ENCODE measurements at regions not wholly inside any gene's neighbourhood (a gene's known extent, or its start where the extent isn't known, plus 50 kb on each side); places are given as distances from the start of the nearest gene placed in this dataset.
A peak's percentile ranks its signal among the peaks of the same experiment; 100 is the strongest.
"Not testable (repeated sequence)": the region's sequence is repeated elsewhere in the genome, so short reads cannot be mapped to it uniquely, and the experiment has no call there.

DNA sequence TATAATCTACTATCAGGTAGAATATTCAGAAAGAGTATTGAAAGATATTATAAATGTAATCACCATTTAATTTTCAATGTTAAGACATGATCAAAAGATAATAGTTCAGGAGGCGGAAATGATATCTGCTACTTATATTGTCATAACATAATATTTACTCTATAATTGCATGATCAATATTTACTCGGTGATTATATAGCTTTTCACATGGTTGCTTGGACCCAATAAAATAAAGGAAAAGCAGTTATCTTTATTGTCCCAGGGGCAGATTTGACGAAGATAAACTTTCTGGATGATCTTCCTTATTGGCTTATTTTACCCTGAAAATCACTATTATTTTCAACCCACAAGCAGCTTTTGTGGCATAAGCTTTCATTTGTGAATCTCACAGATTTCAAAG lies 350.4 kb downstream of the HACE1 start:
- DNase-seq (ENCODE audit: low read depth, low spot score): no peak

DNA sequence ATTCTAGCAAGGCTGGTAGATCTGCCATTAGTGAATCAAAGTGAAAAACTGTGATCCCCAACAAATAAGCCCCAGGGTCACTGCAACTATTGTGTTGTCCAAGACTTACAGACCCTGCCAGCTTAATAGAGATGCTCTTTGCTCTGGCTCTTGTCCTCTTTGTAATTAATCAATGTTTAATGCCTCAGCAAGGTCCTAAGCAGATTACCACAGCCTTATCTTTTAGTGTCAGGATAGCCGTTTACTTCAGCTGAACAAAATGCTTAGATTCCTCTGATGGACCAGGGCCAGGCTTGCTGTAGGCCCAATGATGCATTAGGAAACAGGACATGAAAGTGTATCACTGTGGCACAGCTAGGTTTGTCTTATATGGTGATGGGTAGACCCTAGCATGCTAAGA lies 353.3 kb downstream of the HACE1 start:
- DNase-seq (ENCODE audit: low read depth, low spot score): no peak

DNA sequence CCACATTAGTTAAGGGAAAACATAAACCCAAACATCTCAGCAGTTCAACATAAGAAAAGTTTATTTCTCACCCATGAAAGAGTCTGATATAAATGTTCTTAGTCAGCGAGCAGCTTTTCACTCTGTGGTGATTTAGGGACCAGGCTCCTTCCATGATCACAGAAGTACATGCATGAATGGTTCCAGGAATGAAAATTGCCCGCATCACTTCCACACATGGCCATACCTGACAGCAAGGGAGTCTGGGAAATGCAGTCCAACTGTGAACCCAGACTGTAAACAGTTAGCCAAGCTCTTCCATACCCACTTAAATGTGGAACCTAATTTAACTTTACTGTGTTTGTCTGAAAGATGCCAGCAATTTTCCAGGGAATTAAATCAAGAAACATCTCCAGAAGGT lies 353.9 kb downstream of the HACE1 start:
- DNase-seq (ENCODE audit: low read depth, low spot score): no peak

DNA sequence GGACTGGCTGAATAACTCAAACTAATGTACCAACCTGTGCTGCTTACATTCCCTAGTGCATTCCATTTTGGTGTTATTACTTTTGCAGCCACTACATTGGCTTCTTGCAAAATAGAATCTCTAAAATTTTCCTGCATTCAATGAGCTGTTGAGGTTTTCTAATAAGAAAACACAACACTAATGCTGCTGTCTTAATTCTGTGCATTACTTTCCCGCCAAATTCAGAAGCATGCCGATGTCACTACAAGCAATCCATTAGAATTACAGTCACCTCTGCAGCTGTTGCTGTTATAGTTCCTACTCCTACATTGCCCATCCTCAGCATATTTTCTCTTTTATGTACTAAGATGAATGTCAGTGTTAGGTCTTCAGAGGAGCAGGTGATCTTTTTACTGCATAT lies 359.5 kb downstream of the HACE1 start:
- no peak for DNase-seq (ENCODE audit: low read depth, low spot score)

DNA sequence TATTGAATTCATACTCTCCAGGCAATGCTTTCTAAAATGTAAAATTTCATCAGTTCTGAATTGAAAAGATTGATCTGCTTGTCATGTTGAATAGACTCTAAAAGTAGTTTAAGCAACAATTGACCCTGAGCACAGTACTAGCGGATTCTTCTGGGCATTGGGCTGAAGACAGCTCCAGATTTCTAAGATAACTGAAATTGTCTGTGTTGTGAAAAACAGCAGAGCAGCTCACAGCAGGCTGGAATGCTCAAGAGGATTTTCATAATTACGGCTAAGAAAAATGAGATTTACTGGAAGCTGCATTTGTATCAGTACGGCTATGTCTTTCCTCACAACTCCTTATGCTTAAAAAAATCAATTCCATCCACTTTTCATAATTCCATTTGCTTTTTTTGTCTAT lies 373.7 kb downstream of the HACE1 start:
- no peak for DNase-seq (ENCODE audit: low read depth, low spot score)

DNA sequence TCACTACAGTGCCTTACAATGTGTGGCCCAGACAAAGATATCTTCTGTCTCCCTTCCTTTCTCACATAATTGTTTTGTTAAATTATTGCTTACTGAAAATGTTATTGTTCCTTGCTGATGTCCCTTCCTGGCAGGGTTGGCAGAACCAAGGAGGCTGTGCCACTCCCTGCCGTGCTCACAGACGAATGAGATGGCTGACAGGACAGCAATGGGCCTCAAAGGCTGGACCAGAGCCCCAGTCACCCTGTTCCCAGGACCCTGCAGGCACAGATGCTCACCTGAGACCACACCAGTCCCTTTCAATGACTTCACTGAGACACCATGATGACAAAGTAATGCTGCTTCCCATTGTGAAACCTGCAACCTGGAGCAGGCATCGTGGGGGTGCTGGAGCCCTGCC lies 375.1 kb downstream of the HACE1 start:
- no peak for DNase-seq (ENCODE audit: low read depth, low spot score)

DNA sequence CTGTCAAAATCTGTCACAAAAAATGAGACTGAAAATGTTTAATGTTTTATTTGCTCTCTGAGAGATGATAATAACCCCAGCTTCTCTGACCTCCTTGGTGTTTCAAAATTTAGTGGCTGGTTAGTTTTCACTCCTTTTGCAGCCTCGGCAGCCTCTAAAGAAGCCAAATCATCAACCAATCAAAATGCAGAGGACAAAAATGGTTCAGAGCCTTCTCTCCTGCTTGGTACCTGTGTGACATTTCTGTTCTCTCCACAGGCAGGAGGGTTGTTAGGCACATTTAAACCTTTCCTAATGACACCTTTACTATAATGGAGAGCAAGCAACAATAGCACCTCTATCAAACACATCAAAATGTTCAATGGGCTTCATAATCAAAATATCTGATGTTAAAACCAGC lies 375.5 kb downstream of the HACE1 start:
- DNase-seq (ENCODE audit: low read depth, low spot score): no peak

DNA sequence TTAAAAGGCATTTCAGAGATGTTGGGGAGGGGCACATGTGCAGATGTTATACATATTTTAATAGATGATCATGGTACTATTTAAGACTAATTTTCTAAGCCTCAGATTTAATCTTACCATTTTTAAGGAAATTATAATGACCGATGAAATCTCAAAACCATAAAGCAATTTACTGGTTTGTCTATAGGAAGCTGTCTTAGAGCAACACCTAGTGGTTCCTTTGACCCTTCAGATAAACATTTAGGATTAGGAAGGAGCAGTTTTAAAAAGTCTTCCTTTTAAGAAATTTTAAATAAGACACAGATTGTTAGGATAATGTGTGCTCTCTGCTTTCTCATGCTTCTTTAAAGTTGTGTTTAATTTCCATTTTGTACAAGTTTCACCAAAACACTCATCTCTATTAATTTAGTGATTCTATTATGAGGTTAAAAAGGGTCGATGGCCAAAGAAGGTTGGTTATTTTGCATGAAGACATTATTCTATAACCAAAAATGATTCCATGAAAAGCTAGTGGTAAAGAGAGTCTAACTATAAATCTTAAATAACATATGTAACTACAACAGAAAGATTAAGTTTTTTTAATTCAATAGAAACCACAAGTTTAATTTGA lies 376.4 kb downstream of the HACE1 start:
- no peak for DNase-seq (ENCODE audit: low read depth, low spot score)

DNA sequence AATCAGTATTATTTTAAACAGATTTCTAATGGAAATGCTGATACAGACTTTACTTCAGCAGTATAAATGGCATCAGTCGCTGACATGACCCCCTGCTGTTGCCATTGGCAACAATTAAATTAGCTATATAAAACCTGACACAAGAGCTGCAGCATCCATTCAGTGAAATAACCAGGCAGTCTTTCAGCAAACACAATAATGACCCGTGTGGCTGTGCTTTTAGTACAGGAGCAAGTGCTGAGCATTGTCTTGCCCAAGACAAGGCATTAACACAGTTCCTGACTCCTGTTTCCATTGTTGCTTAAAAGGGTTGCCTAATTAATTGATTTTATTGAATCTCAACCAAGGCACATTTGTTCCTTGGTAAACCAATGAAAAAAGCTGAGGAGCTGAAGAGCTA lies 382.1 kb downstream of the HACE1 start:
- no peak for DNase-seq (ENCODE audit: low read depth, low spot score)

DNA sequence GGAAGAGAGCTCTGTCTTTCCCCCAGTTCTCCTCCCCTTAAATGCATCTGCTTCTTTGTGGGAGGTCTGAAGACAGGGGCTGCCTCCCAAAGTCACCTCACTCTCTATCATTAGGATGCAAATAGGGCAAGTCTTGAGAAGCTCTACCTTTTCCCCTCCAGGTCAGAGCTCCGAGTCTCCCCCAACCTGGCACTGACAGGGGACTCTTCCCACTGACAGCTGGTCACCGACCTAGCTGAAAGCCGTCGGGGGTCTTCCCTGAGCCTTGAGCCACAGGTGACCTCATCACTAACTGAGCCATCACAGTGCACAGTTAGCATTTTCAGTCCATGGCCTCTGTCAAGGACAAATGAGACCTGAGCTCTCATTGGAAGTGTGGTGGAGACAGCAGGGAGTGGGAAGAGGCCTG lies 386.7 kb downstream of the HACE1 start:
- DNase-seq (ENCODE audit: low read depth, low spot score): peak; percentile 53

DNA sequence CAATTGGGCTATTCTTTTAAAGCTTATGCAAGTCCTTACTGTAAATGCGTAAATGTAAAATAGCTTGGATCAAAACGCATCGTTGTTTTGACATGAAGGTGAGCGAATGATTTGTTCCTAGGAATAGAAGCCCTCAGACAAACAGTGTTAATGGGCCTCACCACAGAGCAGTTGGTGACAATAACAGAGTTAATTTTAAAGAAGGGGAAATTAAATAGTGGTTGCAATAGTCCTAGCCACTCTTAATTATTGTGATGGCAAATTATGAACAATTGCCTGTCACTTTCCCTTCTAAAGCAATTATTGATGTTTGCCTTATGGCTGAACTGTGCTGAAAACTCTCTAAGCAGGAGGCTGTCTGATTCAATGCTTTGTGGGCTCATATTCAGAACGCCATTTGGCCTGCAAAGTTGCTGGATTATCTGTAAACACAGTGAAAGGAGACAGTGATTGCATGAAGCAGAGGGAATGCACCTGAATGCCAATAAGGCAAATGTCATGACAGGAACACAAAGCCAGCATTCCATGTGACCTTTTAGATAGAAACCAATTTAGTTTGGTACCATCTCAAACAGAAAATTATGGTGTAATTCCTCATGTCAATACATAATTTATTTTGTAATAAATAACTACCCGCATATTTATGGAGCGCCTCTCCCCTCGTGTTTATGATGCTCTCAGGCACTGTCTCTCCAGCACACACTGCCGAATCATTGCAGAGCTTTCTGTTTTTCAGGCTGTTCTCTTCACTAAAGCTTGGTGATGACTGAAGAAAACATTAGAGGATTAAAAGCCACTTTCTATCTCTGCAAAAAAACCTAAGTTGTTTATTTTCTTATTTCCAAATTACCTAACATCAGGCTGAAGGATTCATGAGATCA lies 387.5 kb downstream of the HACE1 start:
- no peak for DNase-seq (ENCODE audit: low read depth, low spot score)

DNA sequence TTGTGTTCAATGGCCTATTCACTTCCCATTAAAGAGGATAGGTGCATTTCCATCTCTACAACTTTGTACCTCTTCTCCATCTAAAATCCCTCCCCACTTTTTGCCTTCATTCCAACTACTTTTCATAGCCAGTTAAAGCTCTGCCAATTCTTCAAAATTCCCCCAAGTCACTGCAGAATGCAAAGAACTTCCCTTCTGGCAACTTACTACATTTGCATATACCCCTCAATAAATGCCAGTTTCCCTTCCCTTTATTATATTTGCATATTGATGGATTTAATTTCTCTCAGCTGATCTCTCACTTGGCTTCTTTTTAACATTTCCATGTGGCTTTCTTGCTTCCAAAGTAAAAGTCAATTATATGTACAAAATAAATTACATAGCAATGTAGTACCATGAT lies 393.4 kb downstream of the HACE1 start:
- no peak for DNase-seq (ENCODE audit: low read depth, low spot score)

DNA sequence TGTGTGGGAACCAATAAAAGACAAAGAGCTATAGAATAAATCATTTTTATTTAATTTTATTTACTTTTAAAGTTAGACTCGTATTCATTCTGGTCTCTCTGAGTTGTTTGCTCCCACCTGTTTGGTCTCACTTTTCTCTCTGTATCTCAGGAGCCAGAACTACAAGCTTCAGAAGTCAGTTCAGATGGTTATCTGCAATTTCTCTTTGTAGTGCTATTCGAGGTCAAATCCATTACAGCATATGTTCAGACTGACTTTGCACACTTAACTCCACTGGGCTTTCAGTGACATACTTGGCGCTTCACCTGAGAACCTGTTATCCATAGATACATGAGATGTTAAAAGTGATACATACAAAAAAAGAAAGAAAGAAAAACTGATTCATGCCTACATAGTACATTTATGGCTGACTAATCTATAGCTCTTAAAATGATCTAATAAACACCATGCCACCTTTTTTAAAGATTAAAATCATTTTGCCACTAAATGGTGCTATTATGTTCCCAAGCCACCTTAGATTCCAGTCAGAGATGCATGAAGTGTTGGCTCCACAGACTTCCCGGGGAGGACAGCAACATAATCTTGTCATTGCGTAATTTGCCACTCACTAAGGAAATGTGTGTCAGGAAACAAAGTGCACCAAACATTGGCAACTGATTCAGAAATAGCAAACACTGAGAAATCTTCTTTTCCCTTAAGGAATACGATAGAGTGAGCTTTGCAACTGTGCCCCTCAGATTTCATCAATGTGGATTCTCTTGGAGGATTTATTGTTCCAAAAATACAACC lies 396.7 kb downstream of the HACE1 start:
- no peak for DNase-seq (ENCODE audit: low read depth, low spot score)

DNA sequence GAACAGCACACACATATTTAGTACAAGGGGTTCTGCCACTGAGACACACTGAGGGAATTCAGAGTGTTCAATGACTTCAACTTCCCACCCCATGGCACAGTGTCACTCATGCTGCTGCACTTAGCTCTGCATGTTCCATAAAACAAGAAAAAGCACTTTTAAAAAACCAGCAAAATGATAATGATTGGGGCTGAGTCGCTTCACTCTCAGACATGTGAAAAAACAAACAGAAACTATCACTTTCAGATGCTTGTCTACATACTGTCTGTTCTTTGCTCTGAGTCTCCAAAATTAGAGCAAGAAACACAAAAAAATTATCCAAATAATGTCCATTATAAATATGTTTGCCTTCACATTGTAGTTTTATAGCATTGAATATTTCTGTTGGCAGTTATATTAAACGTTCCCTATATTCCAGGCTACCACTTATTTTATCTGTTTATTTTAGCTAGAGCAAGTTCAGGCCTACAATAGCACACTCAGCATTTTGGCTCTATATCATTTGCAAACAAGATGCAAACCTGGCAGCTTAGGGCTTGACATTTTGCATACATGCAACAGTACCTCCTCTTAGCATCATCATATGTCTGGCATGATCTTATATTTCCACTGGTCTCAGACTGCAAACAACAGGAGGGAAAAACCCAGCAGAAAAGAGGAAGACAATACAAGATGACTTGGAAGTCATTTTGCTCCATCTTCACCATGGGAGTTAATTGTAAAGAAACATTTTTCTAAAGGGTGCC lies 398.8 kb downstream of the HACE1 start:
- no peak for DNase-seq (ENCODE audit: low read depth, low spot score)

DNA sequence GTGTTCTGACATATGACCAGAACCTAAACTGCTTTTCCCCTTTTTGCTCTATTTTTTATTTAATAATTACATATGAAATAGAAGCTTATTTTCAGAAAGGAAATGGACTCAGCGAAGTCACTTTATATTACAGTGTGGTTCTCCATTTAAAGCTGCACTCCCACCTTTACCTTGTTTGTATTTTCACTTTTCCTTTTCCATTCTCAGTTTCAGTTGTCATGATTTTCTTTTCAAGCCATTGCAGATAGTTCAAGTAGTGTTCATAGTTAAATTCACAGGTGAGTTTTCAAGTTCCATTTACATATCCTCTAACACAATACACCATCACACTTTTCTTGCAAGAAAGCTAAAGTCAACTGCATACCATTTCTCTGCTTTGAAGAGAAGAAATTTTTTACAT lies 400.2 kb downstream of the HACE1 start:
- DNase-seq (ENCODE audit: low read depth, low spot score): no peak

DNA sequence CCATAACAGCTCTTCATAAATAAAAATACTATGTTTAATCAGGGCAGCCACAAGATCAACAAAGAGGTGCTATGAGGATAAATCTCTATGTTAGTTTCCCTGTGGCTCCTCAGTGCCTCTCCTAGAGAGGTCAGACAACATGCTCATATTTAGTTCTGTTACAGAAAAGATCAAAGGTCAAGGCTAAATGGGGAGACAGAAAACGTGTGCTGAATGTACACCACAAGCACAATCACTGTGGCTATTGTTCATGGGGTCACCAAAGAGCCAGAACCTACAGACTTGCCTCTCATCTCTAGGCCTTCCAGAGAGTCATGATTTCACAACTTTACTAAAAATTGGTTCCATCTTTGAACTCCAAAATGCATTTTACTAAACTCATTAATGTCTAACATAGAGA lies 409.8 kb downstream of the HACE1 start:
- DNase-seq (ENCODE audit: low read depth, low spot score): no peak

DNA sequence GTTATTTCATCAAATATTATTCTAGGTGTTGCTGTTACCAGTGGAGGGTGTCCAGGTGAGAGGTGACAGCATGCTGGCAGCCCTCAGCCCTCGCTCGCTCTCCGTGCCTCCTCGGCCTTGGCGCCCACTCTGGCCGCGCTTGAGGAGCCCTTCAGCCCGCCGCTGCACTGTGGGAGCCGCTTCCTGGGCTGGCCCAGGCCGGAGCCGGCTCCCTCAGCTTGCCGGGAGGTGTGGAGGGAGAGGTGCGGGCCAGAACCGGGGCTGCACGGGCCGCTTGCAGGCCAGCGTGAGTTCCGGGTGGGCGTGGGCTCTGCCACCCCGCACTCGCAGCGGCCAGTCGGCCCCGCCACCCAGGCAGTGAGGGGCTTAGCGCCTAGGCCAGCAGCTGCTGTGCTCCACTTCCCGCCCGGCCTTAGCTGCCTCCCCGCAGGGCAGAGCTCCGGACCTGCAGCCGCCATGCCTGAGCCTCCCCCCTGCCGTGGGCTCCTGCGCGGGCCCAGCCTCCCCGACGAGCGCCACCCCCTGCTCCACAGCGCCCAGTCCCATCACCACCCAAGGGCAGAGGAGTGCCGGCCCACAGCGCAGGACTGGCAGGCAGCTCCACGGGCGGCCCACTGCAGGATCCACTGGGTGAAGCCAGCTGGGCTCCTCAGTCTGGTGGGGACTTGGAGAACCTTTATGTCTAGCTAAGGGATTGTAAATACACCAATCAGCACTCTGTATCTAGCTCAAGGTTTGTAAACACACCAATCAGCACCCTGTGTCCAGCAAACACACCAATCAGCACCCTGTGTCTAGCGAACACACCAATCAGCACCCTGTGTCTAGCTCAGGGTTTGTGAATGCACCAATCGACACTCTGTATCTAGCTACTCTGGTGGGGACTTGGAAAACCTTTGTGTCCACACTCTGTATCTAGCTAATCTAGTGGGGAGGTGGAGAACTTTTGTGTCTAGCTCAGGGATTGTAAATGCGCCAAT lies 413.3 kb downstream of the HACE1 start:
- DNase-seq (ENCODE audit: low read depth, low spot score): not testable (repeated sequence)

DNA sequence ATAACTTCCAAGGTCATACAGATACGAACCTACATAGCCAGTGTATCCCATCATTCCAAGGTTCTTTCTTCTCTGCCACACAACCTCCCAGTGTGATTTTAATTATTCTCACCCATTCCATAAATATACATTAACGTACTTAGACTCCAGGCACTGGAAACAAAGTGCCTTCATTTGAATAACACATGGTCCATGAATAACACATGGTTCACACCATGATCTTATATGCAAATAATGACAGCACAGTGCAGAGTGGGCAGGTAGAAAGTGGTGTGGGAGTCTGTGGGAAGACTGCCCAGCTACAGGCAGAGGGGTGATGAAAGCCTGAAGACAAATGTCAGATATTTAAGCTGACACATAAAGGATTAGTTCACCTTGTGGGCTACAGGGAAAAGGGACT lies 425.2 kb downstream of the HACE1 start:
- no peak for DNase-seq (ENCODE audit: low read depth, low spot score)

DNA sequence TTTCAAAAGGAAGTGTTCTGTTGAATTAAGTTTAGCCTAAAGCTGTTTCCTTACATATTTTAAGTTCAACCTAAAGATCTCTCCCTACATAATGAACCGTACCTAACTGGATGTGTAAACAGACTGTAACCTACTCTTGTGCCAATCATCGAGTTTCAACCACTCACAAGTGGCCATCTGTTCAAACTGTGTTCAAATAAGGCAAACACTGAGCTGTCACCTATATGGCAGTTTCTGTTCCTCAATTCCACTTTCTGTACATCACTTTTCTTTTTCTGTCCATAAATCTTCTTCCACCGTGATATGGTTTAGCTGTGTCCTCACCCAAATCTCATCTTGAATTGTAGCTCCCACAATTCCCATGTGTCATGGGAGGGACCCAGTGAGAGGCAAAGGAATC lies 428.6 kb downstream of the HACE1 start:
- no peak for DNase-seq (ENCODE audit: low read depth, low spot score)

DNA sequence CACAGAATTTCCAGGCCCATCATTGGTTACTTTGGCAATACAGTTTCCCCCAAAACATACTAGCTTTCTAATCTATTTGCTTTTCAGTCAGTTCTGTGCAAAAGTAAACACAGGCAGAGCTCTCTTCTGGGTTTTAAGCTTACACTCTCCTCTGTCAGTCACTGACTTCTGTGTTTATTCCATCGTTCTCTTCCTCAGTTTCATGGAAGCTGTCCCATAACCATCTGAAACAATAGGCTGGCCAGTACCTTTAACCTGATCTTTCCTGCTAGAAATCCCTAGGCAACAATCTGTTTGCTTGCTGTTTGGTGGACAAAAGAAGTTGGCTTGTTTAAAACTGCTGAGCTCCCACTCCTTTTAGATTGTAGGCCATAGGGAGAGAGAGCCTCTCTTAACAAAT lies 431.5 kb downstream of the HACE1 start:
- no peak for DNase-seq (ENCODE audit: low read depth, low spot score)

DNA sequence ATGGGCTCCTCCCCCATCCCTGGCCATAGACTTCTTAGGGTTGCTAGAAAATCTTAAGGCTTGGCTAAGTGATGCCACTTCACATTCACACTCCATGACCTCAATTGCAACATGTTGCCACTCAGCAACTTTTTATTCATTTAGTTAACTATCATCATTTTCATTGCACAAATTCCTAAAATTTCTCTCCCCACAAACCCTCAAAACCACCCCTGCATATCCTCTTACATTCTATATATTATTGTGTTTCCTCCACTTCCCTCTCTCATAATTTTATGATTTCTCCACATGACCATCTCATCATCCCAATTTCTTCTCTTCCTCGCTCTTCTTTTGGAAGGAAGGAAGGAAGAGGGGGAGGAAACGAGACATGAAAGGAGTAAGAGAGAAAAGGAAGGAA lies 436.0 kb downstream of the HACE1 start:
- DNase-seq (ENCODE audit: low read depth, low spot score): no peak
